ENCODE measurements at regions not wholly inside any gene's neighbourhood (a gene's known extent, or its start where the extent isn't known, plus 50 kb on each side); places are given as distances from the start of the nearest gene placed in this dataset.

- TF ChIP-seq FOSL2 (IDR thresholded peaks at IDR 0.05; ENCODE audit: borderline replicate concordance, low read depth): no peak
- no peak for TF ChIP-seq SIN3A (IDR thresholded peaks at IDR 0.05; ENCODE audit: borderline replicate concordance, low read depth, low read length)
- TF ChIP-seq NRF1 (IDR thresholded peaks at IDR 0.05; ENCODE audit: low read depth, low read length): no peak
- no peak for TF ChIP-seq JUND (IDR thresholded peaks at IDR 0.05)
- no peak for TF ChIP-seq RFX5 (IDR thresholded peaks at IDR 0.05; ENCODE audit: low read length)
- TF ChIP-seq EP300 (IDR thresholded peaks at IDR 0.05; ENCODE audit: borderline replicate concordance in 1 of 2, low read depth in 1 of 2, low read length in 1 of 2): no peak
These were observed 87.3 kb upstream of the IRX6 start (continued) for GRCh38 chr16:55236655-55237054.

GRCh38 chr16:55239723-55240122 is 84.3 kb upstream of the IRX6 start:
- no peak for DNase-seq
- Histone ChIP-seq H3K9ac (no peak overlapping the region), H3K36me3 (replicated peaks in 1 of 2; ENCODE audit: control insufficient read depth in 1 of 2, insufficient read depth in 2 of 2, low read length in 1 of 2) (no peaks in the 10 kb centered on the region), H4K20me1 (ENCODE audit: insufficient read depth) (no peaks in the 10 kb centered on the region), H3K27me3 (ENCODE audit: insufficient read depth) (no peaks in the 10 kb centered on the region), H2AFZ (ENCODE audit: low read depth) (no peak overlapping the region), H3K79me2 (ENCODE audit: insufficient read depth) (no peaks in the 10 kb centered on the region), H3K4me1 (ENCODE audit: control insufficient read depth in 1 of 2, insufficient read depth in 2 of 2, low read depth in 1 of 2, low read length in 1 of 2) (no peaks in the 10 kb centered on the region; a peak in 1 of 4 replicates), H3F3A (replicated peaks; ENCODE audit: insufficient read depth) (no peaks in the 10 kb centered on the region), H3K4me3 (ENCODE audit: low read depth in 2 of 2, low read length in 1 of 2) (no peak overlapping the region), H3K9me2 (no peaks in the 10 kb centered on the region), H3K4me2 (no peak overlapping the region), H3K27ac (ENCODE audit: low read depth in 2 of 2, low read length in 1 of 2) (no peak overlapping the region), H3K9me3 (no peaks in the 10 kb centered on the region)
- ChIA-PET POLR2A (no interaction called here), CTCF (no interaction called here)
- TF ChIP-seq, protein P1, sequence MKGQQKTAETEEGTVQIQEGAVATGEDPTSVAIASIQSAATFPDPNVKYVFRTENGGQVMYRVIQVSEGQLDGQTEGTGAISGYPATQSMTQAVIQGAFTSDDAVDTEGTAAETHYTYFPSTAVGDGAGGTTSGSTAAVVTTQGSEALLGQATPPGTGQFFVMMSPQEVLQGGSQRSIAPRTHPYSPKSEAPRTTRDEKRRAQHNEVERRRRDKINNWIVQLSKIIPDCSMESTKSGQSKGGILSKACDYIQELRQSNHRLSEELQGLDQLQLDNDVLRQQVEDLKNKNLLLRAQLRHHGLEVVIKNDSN (IDR thresholded peaks at IDR 0.05; ENCODE audit: borderline replicate concordance, low read depth): no peak
- no peak for TF ChIP-seq TEAD4 (IDR thresholded peaks at IDR 0.05; ENCODE audit: borderline replicate concordance, insufficient read depth)
- TF ChIP-seq, protein P2, sequence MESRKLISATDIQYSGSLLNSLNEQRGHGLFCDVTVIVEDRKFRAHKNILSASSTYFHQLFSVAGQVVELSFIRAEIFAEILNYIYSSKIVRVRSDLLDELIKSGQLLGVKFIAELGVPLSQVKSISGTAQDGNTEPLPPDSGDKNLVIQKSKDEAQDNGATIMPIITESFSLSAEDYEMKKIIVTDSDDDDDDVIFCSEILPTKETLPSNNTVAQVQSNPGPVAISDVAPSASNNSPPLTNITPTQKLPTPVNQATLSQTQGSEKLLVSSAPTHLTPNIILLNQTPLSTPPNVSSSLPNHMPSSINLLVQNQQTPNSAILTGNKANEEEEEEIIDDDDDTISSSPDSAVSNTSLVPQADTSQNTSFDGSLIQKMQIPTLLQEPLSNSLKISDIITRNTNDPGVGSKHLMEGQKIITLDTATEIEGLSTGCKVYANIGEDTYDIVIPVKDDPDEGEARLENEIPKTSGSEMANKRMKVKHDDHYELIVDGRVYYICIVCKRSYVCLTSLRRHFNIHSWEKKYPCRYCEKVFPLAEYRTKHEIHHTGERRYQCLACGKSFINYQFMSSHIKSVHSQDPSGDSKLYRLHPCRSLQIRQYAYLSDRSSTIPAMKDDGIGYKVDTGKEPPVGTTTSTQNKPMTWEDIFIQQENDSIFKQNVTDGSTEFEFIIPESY (IDR thresholded peaks at IDR 0.05; ENCODE audit: borderline replicate concordance, low read depth): no peak
- TF ChIP-seq EP300 (IDR thresholded peaks at IDR 0.05; ENCODE audit: borderline replicate concordance in 1 of 2, low read depth in 1 of 2, low read length in 1 of 2): no peak
- no peak for TF ChIP-seq POLR2AphosphoS5 (IDR thresholded peaks at IDR 0.05; ENCODE audit: low read depth, low read length)
- TF ChIP-seq, protein P3, sequence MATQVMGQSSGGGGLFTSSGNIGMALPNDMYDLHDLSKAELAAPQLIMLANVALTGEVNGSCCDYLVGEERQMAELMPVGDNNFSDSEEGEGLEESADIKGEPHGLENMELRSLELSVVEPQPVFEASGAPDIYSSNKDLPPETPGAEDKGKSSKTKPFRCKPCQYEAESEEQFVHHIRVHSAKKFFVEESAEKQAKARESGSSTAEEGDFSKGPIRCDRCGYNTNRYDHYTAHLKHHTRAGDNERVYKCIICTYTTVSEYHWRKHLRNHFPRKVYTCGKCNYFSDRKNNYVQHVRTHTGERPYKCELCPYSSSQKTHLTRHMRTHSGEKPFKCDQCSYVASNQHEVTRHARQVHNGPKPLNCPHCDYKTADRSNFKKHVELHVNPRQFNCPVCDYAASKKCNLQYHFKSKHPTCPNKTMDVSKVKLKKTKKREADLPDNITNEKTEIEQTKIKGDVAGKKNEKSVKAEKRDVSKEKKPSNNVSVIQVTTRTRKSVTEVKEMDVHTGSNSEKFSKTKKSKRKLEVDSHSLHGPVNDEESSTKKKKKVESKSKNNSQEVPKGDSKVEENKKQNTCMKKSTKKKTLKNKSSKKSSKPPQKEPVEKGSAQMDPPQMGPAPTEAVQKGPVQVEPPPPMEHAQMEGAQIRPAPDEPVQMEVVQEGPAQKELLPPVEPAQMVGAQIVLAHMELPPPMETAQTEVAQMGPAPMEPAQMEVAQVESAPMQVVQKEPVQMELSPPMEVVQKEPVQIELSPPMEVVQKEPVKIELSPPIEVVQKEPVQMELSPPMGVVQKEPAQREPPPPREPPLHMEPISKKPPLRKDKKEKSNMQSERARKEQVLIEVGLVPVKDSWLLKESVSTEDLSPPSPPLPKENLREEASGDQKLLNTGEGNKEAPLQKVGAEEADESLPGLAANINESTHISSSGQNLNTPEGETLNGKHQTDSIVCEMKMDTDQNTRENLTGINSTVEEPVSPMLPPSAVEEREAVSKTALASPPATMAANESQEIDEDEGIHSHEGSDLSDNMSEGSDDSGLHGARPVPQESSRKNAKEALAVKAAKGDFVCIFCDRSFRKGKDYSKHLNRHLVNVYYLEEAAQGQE (IDR thresholded peaks at IDR 0.05; ENCODE audit: low read depth, low read length): no peak
- TF ChIP-seq, protein P4, sequence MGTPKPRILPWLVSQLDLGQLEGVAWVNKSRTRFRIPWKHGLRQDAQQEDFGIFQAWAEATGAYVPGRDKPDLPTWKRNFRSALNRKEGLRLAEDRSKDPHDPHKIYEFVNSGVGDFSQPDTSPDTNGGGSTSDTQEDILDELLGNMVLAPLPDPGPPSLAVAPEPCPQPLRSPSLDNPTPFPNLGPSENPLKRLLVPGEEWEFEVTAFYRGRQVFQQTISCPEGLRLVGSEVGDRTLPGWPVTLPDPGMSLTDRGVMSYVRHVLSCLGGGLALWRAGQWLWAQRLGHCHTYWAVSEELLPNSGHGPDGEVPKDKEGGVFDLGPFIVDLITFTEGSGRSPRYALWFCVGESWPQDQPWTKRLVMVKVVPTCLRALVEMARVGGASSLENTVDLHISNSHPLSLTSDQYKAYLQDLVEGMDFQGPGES (IDR thresholded peaks at IDR 0.05; ENCODE audit: low read depth, low read length): no peak
- no peak for TF ChIP-seq FOXM1 (IDR thresholded peaks at IDR 0.05; ENCODE audit: low read depth)
- TF ChIP-seq TAF1 (IDR thresholded peaks at IDR 0.05; ENCODE audit: borderline replicate concordance, low read depth, low read length): no peak
- TF ChIP-seq RCOR1 (IDR thresholded peaks at IDR 0.05; ENCODE audit: low read length): no peak
- TF ChIP-seq RFX5 (IDR thresholded peaks at IDR 0.05; ENCODE audit: low read length): no peak
- no peak for TF ChIP-seq FOSL2 (IDR thresholded peaks at IDR 0.05; ENCODE audit: borderline replicate concordance, low read depth)
- no peak for TF ChIP-seq YY1 (IDR thresholded peaks at IDR 0.05; ENCODE audit: low read depth)
- no peak for TF ChIP-seq MEF2A (IDR thresholded peaks at IDR 0.05; ENCODE audit: borderline replicate concordance, low read depth)
- no peak for TF ChIP-seq RAD21 (IDR thresholded peaks at IDR 0.05; ENCODE audit: low read length)
- TF ChIP-seq MXI1 (IDR thresholded peaks at IDR 0.05; ENCODE audit: low read depth, low read length): no peak
- no peak for TF ChIP-seq MAX (IDR thresholded peaks at IDR 0.05; ENCODE audit: low read depth)
- TF ChIP-seq RXRA (IDR thresholded peaks at IDR 0.05; ENCODE audit: borderline replicate concordance, low read depth): no peak
- no peak for TF ChIP-seq NFIC (IDR thresholded peaks at IDR 0.05; ENCODE audit: borderline replicate concordance)

Measured in SK-N-SH (cell line).